ENCODE measurements at regions not wholly inside any gene's neighbourhood (a gene's known extent, or its start where the extent isn't known, plus 50 kb on each side); places are given as distances from the start of the nearest gene placed in this dataset.

- no peak overlapping the region for H3K27ac Mint-ChIP-seq
- intact Hi-C loops (cut with micrococcal nuclease) = no loop called here
- DNase-seq = no peak
- no peak overlapping the region for H3K4me3 Mint-ChIP-seq
- no peaks in the 10 kb centered on the region for H3K9me3 Mint-ChIP-seq
- POLR2A ChIA-PET = no interaction called here
- no peaks in the 10 kb centered on the region for H3K27me3 Mint-ChIP-seq
- CTCF ChIA-PET = no interaction called here
- no peaks in the 10 kb centered on the region for H3K36me3 Mint-ChIP-seq
- H3K4me1 Mint-ChIP-seq (ENCODE audit: low read depth) = no peaks in the 10 kb centered on the region
These were observed 724.7 kb downstream of the GALR1 start for GRCh38 chr18:77974329-77974728.

GRCh38 chr18:77977331-77977730, 727.7 kb downstream of the GALR1 start:
- Mint-ChIP-seq H3K4me3 (no peak overlapping the region), H3K27ac (no peak overlapping the region), H3K36me3 (no peaks in the 10 kb centered on the region), H3K27me3 (no peaks in the 10 kb centered on the region), H3K9me3 (no peaks in the 10 kb centered on the region), H3K4me1 (ENCODE audit: low read depth) (no peaks in the 10 kb centered on the region)
- POLR2A ChIA-PET = no interaction called here
- CTCF ChIA-PET = no interaction called here
- no peak for DNase-seq
- intact Hi-C loops (cut with micrococcal nuclease) = no loop called here

GRCh38 chr18:77980275-77980674, 730.6 kb downstream of the GALR1 start:
- CTCF ChIA-PET = no interaction called here
- Mint-ChIP-seq H3K4me3 (no peak overlapping the region), H3K27me3 (no peaks in the 10 kb centered on the region), H3K9me3 (peaks cover 3% of the 10 kb centered on the region), H3K27ac (no peak overlapping the region), H3K4me1 (ENCODE audit: low read depth) (no peaks in the 10 kb centered on the region), H3K36me3 (no peaks in the 10 kb centered on the region)
- POLR2A ChIA-PET = no interaction called here
- DNase-seq = no peak
- intact Hi-C loops (cut with micrococcal nuclease) = no loop called here

GRCh38 chr18:77981874-77982273, 732.2 kb downstream of the GALR1 start:
- POLR2A ChIA-PET = no interaction called here
- no peak overlapping the region for H3K4me3 Mint-ChIP-seq
- H3K9me3 Mint-ChIP-seq = peaks cover 3% of the 10 kb centered on the region
- DNase-seq = no peak
- H3K4me1 Mint-ChIP-seq (ENCODE audit: low read depth) = no peaks in the 10 kb centered on the region
- no peaks in the 10 kb centered on the region for H3K36me3 Mint-ChIP-seq
- no peaks in the 10 kb centered on the region for H3K27me3 Mint-ChIP-seq
- H3K27ac Mint-ChIP-seq = no peak overlapping the region
- intact Hi-C loops (cut with micrococcal nuclease) = no loop called here
- CTCF ChIA-PET = no interaction called here

GRCh38 chr18:77983270-77983669, 733.6 kb downstream of the GALR1 start:
- Mint-ChIP-seq H3K4me3 (no peak overlapping the region), H3K27me3 (no peaks in the 10 kb centered on the region), H3K4me1 (ENCODE audit: low read depth) (no peaks in the 10 kb centered on the region), H3K9me3 (peaks cover 3% of the 10 kb centered on the region), H3K27ac (no peak overlapping the region), H3K36me3 (no peaks in the 10 kb centered on the region)
- no peak for DNase-seq
- intact Hi-C loops (cut with micrococcal nuclease) = no loop called here
- ChIA-PET CTCF (no interaction called here), POLR2A (no interaction called here)

GRCh38 chr18:77984178-77984577, 734.5 kb downstream of the GALR1 start:
- no peak for DNase-seq
- H3K27me3 Mint-ChIP-seq = no peaks in the 10 kb centered on the region
- no peaks in the 10 kb centered on the region for H3K4me1 Mint-ChIP-seq (ENCODE audit: low read depth)
- CTCF ChIA-PET = no interaction called here
- peaks cover 3% of the 10 kb centered on the region for H3K9me3 Mint-ChIP-seq
- H3K36me3 Mint-ChIP-seq = no peaks in the 10 kb centered on the region
- no peak overlapping the region for H3K27ac Mint-ChIP-seq
- H3K4me3 Mint-ChIP-seq = no peak overlapping the region
- POLR2A ChIA-PET = no interaction called here
- intact Hi-C loops (cut with micrococcal nuclease) = no loop called here

GRCh38 chr18:77984833-77985232, 735.2 kb downstream of the GALR1 start:
- H3K4me3 Mint-ChIP-seq = no peak overlapping the region
- ChIA-PET POLR2A (no interaction called here), CTCF (no interaction called here)
- no peak for DNase-seq
- no peaks in the 10 kb centered on the region for H3K36me3 Mint-ChIP-seq
- peaks cover 3% of the 10 kb centered on the region for H3K9me3 Mint-ChIP-seq
- no peak overlapping the region for H3K27ac Mint-ChIP-seq
- no peaks in the 10 kb centered on the region for H3K27me3 Mint-ChIP-seq
- H3K4me1 Mint-ChIP-seq (ENCODE audit: low read depth) = no peaks in the 10 kb centered on the region
- intact Hi-C loops (cut with micrococcal nuclease) = no loop called here

GRCh38 chr18:77985526-77986281, 736.1 kb downstream of the GALR1 start:
- intact Hi-C loops (cut with micrococcal nuclease) = no loop called here
- Mint-ChIP-seq H3K27ac (no peak overlapping the region), H3K4me1 (ENCODE audit: low read depth) (no peaks in the 10 kb centered on the region), H3K4me3 (no peak overlapping the region), H3K9me3 (peaks cover 3% of the 10 kb centered on the region), H3K36me3 (no peaks in the 10 kb centered on the region), H3K27me3 (no peaks in the 10 kb centered on the region)
- ChIA-PET POLR2A (no interaction called here), CTCF (no interaction called here)
- no peak for DNase-seq

- Mint-ChIP-seq H3K4me3 (no peak overlapping the region), H3K27ac (no peak overlapping the region), H3K9me3 (peaks cover 2% of the 10 kb centered on the region), H3K36me3 (no peaks in the 10 kb centered on the region), H3K27me3 (no peaks in the 10 kb centered on the region), H3K4me1 (ENCODE audit: low read depth) (no peaks in the 10 kb centered on the region)
- DNase-seq = no peak
- intact Hi-C loops (cut with micrococcal nuclease) = no loop called here
- POLR2A ChIA-PET = no interaction called here
- CTCF ChIA-PET = no interaction called here
These were observed 740.5 kb downstream of the GALR1 start for GRCh38 chr18:77990131-77990530.

- Mint-ChIP-seq H3K4me1 (ENCODE audit: low read depth) (no peaks in the 10 kb centered on the region), H3K36me3 (no peaks in the 10 kb centered on the region), H3K27me3 (no peaks in the 10 kb centered on the region), H3K4me3 (no peak overlapping the region), H3K27ac (no peak overlapping the region), H3K9me3 (peaks cover 2% of the 10 kb centered on the region)
- intact Hi-C loops (cut with micrococcal nuclease) = no loop called here
- DNase-seq = no peak
- CTCF ChIA-PET = no interaction called here
- POLR2A ChIA-PET = no interaction called here
These were observed 741.3 kb downstream of the GALR1 start for GRCh38 chr18:77990901-77991300.

- Mint-ChIP-seq H3K36me3 (no peaks in the 10 kb centered on the region), H3K9me3 (peaks cover 2% of the 10 kb centered on the region), H3K4me1 (ENCODE audit: low read depth) (no peaks in the 10 kb centered on the region), H3K4me3 (no peak overlapping the region), H3K27ac (no peak overlapping the region), H3K27me3 (no peaks in the 10 kb centered on the region)
- intact Hi-C loops (cut with micrococcal nuclease) = no loop called here
- ChIA-PET POLR2A (no interaction called here), CTCF (no interaction called here)
- DNase-seq = no peak
These were observed 742.4 kb downstream of the GALR1 start for GRCh38 chr18:77992057-77992456.

GRCh38 chr18:77993188-77993981, 743.7 kb downstream of the GALR1 start:
- H3K4me3 Mint-ChIP-seq = no peak overlapping the region
- H3K36me3 Mint-ChIP-seq = no peaks in the 10 kb centered on the region
- H3K27me3 Mint-ChIP-seq = peaks cover 1% of the 10 kb centered on the region
- POLR2A ChIA-PET = no interaction called here
- H3K27ac Mint-ChIP-seq = no peak overlapping the region
- CTCF ChIA-PET = no interaction called here
- no peak for DNase-seq
- peaks cover 2% of the 10 kb centered on the region for H3K9me3 Mint-ChIP-seq
- no peaks in the 10 kb centered on the region for H3K4me1 Mint-ChIP-seq (ENCODE audit: low read depth)
- intact Hi-C loops (cut with micrococcal nuclease) = no loop called here

GRCh38 chr18:77995593-77995992, 745.9 kb downstream of the GALR1 start:
- CTCF ChIA-PET = no interaction called here

More at GRCh38 chr18:77995593-77995992, 745.9 kb downstream of the GALR1 start:
- no peak overlapping the region for H3K27ac Mint-ChIP-seq
- intact Hi-C loops (cut with micrococcal nuclease) = no loop called here
- peaks cover 2% of the 10 kb centered on the region for H3K9me3 Mint-ChIP-seq
- no peaks in the 10 kb centered on the region for H3K4me1 Mint-ChIP-seq (ENCODE audit: low read depth)
- POLR2A ChIA-PET = no interaction called here
- H3K27me3 Mint-ChIP-seq = peaks cover 1% of the 10 kb centered on the region
- no peaks in the 10 kb centered on the region for H3K36me3 Mint-ChIP-seq
- no peak for DNase-seq
- no peak overlapping the region for H3K4me3 Mint-ChIP-seq
